H9 (cell line): ENCODE measurements at regions not wholly inside any gene's neighbourhood (a gene's known extent, or its start where the extent isn't known, plus 50 kb on each side); places are given as distances from the start of the nearest gene placed in this dataset.

Source experiments
- DNase-seq: peaks from one replicate; pipeline ENCODE4 v3.0.0-alpha.2; 2017
- H2AFZ ChIP-seq: one replicate; pipeline ENCODE4 v1.6.1; 2013; ENCODE audit warnings: mild to moderate bottlenecking, low read length, control low read depth, moderate library complexity
- H2AK5ac ChIP-seq: 2 replicates; pipeline ENCODE4 v1.6.1; 2013; ENCODE audit warnings: low read length, control low read depth, mixed read lengths; ENCODE audit not compliant: insufficient read length
- H2BK120ac ChIP-seq: one replicate; pipeline ENCODE4 v1.6.1; 2013; ENCODE audit warnings: low read depth, mild to moderate bottlenecking, low read length, control low read depth, inconsistent platforms; ENCODE audit not compliant: poor library complexity, severe bottlenecking
- H2BK12ac ChIP-seq: 2 replicates; pipeline ENCODE4 v1.6.1; 2013; ENCODE audit warnings: low read length, control low read depth, mixed read lengths, low read depth; ENCODE audit not compliant: insufficient read length
- H2BK15ac ChIP-seq: 2 replicates; pipeline ENCODE4 v1.6.1; 2013; ENCODE audit warnings: low read depth, low read length, control low read depth
- H2BK20ac ChIP-seq: one replicate; pipeline ENCODE4 v1.6.1; 2013; ENCODE audit warnings: low read depth, mild to moderate bottlenecking, low read length, control low read depth, inconsistent platforms; ENCODE audit not compliant: poor library complexity, severe bottlenecking
- H2BK5ac ChIP-seq: 2 replicates; pipeline ENCODE4 v1.6.1; 2013; ENCODE audit warnings: low read length, control low read depth, mixed read lengths; ENCODE audit not compliant: insufficient read length
- H3K14ac ChIP-seq: 2 replicates; pipeline ENCODE4 v1.6.1; 2013; ENCODE audit warnings: low read length, control low read depth; ENCODE audit not compliant: insufficient read depth
- H3K18ac ChIP-seq: 2 replicates; pipeline ENCODE4 v1.6.1; 2013; ENCODE audit warnings: low read depth, mild to moderate bottlenecking, mixed read lengths, low read length, control low read depth; ENCODE audit not compliant: insufficient read length
- H3K23ac ChIP-seq: 2 replicates; pipeline ENCODE4 v1.6.1; 2013; ENCODE audit warnings: low read length, control low read depth, mixed read lengths, low read depth; ENCODE audit not compliant: insufficient read length
- H3K23me2 ChIP-seq: 2 replicates; pipeline ENCODE4 v1.6.1; 2013; ENCODE audit warnings: low read depth, mild to moderate bottlenecking, mixed read lengths, low read length, control low read depth; ENCODE audit not compliant: insufficient read length, poor library complexity, severe bottlenecking
- H3K27ac ChIP-seq: 2 replicates; pipeline ENCODE4 v1.5.1; 2013; ENCODE audit warnings: low read length, control low read depth, mixed read lengths, low read depth; ENCODE audit not compliant: insufficient read length
- H3K27me3 ChIP-seq: 2 replicates; pipeline ENCODE4 v1.6.1; 2013; ENCODE audit warnings: low read length, control low read depth, inconsistent platforms; ENCODE audit not compliant: insufficient read depth
- H3K4ac ChIP-seq: 2 replicates; pipeline ENCODE4 v1.6.1; 2013; ENCODE audit warnings: low read depth, mild to moderate bottlenecking, control low read depth, inconsistent platforms, low read length, moderate library complexity
- H3K4me1 ChIP-seq: 2 replicates; pipeline ENCODE4 v1.6.1; 2013; ENCODE audit warnings: low read length, control low read depth, inconsistent platforms; ENCODE audit not compliant: insufficient read depth
- H3K4me2 ChIP-seq: 2 replicates; pipeline ENCODE4 v1.6.1; 2013; ENCODE audit warnings: low read length, control low read depth, mixed read lengths; ENCODE audit not compliant: insufficient read length, insufficient read depth
- H3K56ac ChIP-seq: 2 replicates; pipeline ENCODE4 v1.6.1; 2013; ENCODE audit warnings: low read depth, mild to moderate bottlenecking, mixed read lengths, low read length, control low read depth; ENCODE audit not compliant: insufficient read length
- H3K79me1 ChIP-seq: 2 replicates; pipeline ENCODE4 v1.6.1; 2013; ENCODE audit warnings: low read depth, mild to moderate bottlenecking, moderate library complexity, low read length, control low read depth, inconsistent platforms; ENCODE audit not compliant: insufficient read depth, poor library complexity, severe bottlenecking
- H3K79me2 ChIP-seq: 2 replicates; pipeline ENCODE4 v1.6.1; 2013; ENCODE audit warnings: low read length, control low read depth, inconsistent platforms; ENCODE audit not compliant: insufficient read depth
- H3K9ac ChIP-seq: 2 replicates; pipeline ENCODE4 v1.6.1; 2013; ENCODE audit warnings: low read length, control low read depth, mixed read lengths; ENCODE audit not compliant: insufficient read length; ENCODE audit errors: extremely low read depth
- H3K9me3 ChIP-seq: one replicate; pipeline ENCODE4 v1.6.1; 2013; ENCODE audit warnings: low read depth, low read length, inconsistent platforms; ENCODE audit not compliant: control insufficient read depth
- H3T11ph ChIP-seq: one replicate; pipeline ENCODE4 v1.6.1; 2013; ENCODE audit warnings: mild to moderate bottlenecking, low read length, control low read depth, inconsistent platforms
- H4K20me1 ChIP-seq: one replicate; pipeline ENCODE4 v1.6.1; 2013; ENCODE audit not compliant: control insufficient read depth, insufficient read length, insufficient read depth
- H4K5ac ChIP-seq: 2 replicates; pipeline ENCODE4 v1.6.1; 2013; ENCODE audit warnings: low read depth, mild to moderate bottlenecking, mixed read lengths, low read length, control low read depth; ENCODE audit not compliant: insufficient read length
- H4K8ac ChIP-seq: replicated peaks from 2 replicates; pipeline ENCODE4 v1.6.1; 2013; ENCODE audit warnings: low read length, control low read depth, mixed read lengths, low read depth; ENCODE audit not compliant: insufficient read length
- H4K91ac ChIP-seq: 2 replicates; pipeline ENCODE4 v1.6.1; 2013; ENCODE audit warnings: low read depth, mild to moderate bottlenecking, moderate library complexity, mixed read lengths, low read length, control low read depth; ENCODE audit not compliant: insufficient read length
- H3K27ac Mint-ChIP-seq, 3 experiments: 2 replicates in 2 of 3; 3 replicates in 1 of 3; pipeline ENCODE4 v1.8.0; 2020 to 2021; ENCODE audit warnings: mixed read lengths in 3 of 3, mild to moderate bottlenecking in 1 of 3, moderate library complexity in 1 of 3
- H3K27me3 Mint-ChIP-seq: 2 replicates; pipeline ENCODE4 v1.8.0; 2021; ENCODE audit warnings: low read depth, mild to moderate bottlenecking, moderate library complexity, mixed read lengths
- H3K36me3 Mint-ChIP-seq, 3 experiments: 2 replicates in 2 of 3; 3 replicates in 1 of 3; pipeline ENCODE4 v1.8.0; 2020 to 2021; ENCODE audit warnings: low read depth in 3 of 3, mixed read lengths in 3 of 3; ENCODE audit not compliant: insufficient read depth in 1 of 3
- H3K4me1 Mint-ChIP-seq, 2 experiments: 2 replicates each; pipeline ENCODE4 v1.8.0; 2020; ENCODE audit warnings: mixed read lengths in 2 of 2
- H3K4me3 Mint-ChIP-seq, 2 experiments: 2 replicates in 1 of 2; 3 replicates in 1 of 2; pipeline ENCODE4 v1.8.0; 2020 to 2021; ENCODE audit warnings: mild to moderate bottlenecking in 2 of 2, mixed read lengths in 2 of 2, moderate library complexity in 1 of 2
- H3K9me3 Mint-ChIP-seq, 2 experiments: 2 replicates in 1 of 2; 3 replicates in 1 of 2; pipeline ENCODE4 v1.8.0; 2020; ENCODE audit warnings: mild to moderate bottlenecking in 2 of 2, mixed read lengths in 2 of 2, moderate library complexity in 1 of 2
- WGBS: extraction: QIAGEN DNeasy Blood & Tissue Kit; methylation state at CpG from one replicate; pipeline ENCODE4 v1.1.7; 2013; ENCODE audit warnings: missing lambda C conversion rate, low lambda C conversion rate, mixed read lengths; ENCODE audit not compliant: insufficient read length; ENCODE audit errors: extremely low coverage; 5-methylcytosine and 5-hydroxymethylcytosine counted together
- TF ChIP-seq, protein P1 (sequence below): fragments of 200-600 bp; sonication (generic); conservative IDR thresholded peaks from 3 replicates; pipeline ENCODE4 v1.8.0; 2021; ENCODE audit warnings: antibody characterized with exemption, mild to moderate bottlenecking

DNA sequence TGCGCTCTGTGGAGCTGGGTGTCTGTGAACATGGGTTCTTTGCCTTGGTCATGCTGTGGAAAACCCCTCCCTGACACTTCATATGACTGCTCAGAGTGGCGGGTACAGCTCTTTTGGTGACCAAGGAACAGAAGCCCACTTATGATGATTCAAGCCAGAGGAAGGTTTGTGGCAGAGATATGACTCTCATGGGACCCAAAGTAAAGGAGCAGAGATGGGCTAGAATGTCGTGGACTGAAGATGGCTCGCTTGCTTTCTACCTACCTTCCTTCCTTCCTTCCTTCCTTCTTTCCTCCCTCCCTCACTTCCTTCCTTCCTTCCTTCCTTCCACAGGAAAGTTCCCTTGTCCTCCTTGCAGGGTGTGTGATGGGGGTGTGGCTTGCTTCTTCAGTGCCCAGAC is 169.7 kb upstream of the IRX3 start:
- H3K9me3 Mint-ChIP-seq: no peaks in the 10 kb centered on the region
- Histone ChIP-seq H3K27me3 (no peaks in the 10 kb centered on the region), H3K4me1 (peaks cover 5% of the 10 kb centered on the region; the same call in 1 of the 2 replicates), H2AK5ac (no peak overlapping the region), H3K4ac (no peak overlapping the region), H3K14ac (no peak overlapping the region), H3K18ac (no peak overlapping the region), H3K79me2 (no peaks in the 10 kb centered on the region), H3K23me2 (no peaks in the 10 kb centered on the region), H2BK5ac (no peak overlapping the region), H3K9ac (no peak overlapping the region), H3K9me3 (no peaks in the 10 kb centered on the region), H4K20me1 (no peaks in the 10 kb centered on the region), H3K79me1 (no peaks in the 10 kb centered on the region), H2BK15ac (no peak overlapping the region), H3T11ph (no peak overlapping the region), H4K5ac (no peak overlapping the region), H2AFZ (no peak overlapping the region), H3K27ac (no peak overlapping the region), H2BK20ac (no peak overlapping the region), H2BK120ac (no peak overlapping the region), H2BK12ac (no peak overlapping the region), H3K23ac (no peak overlapping the region), H3K56ac (no peak overlapping the region), H3K4me2 (no peak overlapping the region), H4K8ac (no peak overlapping the region), H4K91ac (no peak overlapping the region)
- TF ChIP-seq, protein P1, sequence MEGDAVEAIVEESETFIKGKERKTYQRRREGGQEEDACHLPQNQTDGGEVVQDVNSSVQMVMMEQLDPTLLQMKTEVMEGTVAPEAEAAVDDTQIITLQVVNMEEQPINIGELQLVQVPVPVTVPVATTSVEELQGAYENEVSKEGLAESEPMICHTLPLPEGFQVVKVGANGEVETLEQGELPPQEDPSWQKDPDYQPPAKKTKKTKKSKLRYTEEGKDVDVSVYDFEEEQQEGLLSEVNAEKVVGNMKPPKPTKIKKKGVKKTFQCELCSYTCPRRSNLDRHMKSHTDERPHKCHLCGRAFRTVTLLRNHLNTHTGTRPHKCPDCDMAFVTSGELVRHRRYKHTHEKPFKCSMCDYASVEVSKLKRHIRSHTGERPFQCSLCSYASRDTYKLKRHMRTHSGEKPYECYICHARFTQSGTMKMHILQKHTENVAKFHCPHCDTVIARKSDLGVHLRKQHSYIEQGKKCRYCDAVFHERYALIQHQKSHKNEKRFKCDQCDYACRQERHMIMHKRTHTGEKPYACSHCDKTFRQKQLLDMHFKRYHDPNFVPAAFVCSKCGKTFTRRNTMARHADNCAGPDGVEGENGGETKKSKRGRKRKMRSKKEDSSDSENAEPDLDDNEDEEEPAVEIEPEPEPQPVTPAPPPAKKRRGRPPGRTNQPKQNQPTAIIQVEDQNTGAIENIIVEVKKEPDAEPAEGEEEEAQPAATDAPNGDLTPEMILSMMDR: no peak
- H3K4me1 Mint-ChIP-seq: peaks cover 18 to 41% of the 10 kb centered on the region in 2 experiments
- H3K27ac Mint-ChIP-seq: 0 out of 7 replicates have a peak overlapping the region, but pooled peaks of 1 of the 3 experiments have one; percentile 24
- no peak for DNase-seq
- H3K27me3 Mint-ChIP-seq: peaks cover 7% of the 10 kb centered on the region
- H3K4me3 Mint-ChIP-seq: no peak overlapping the region
- no peaks in the 10 kb centered on the region; a peak in 1 of 7 replicates for H3K36me3 Mint-ChIP-seq
- WGBS: no CpG with 5 or more reads among the region's 4 CpGs
